Upper lobe of left lung (tissue), 4 donors: ENCODE measurements at regions not wholly inside any gene's neighbourhood (a gene's known extent, or its start where the extent isn't known, plus 50 kb on each side); places are given as distances from the start of the nearest gene placed in this dataset.

Experiments
- POLR2A ChIP-seq, 4 donors: fragments of 450-650 bp; IDR thresholded peaks; one replicate each; pipeline ENCODE4 v1.5.1; 2016 to 2017; ENCODE audit warnings: antibody characterized with exemption in 4 of 4, mild to moderate bottlenecking in 2 of 4
- POLR2AphosphoS5 ChIP-seq, 2 donors: sonication (generic); formaldehyde crosslinking; IDR thresholded peaks; one replicate each; pipeline ENCODE4 v1.5.1; 2017; ENCODE audit warnings: antibody characterized with exemption in 2 of 2
- TF ChIP-seq, protein P1 (sequence below), 6 experiments: fragments of 450-650 bp in 4 of 6; fragments of 200-600 bp in 2 of 6; sonication (generic) in 2 of 6; IDR thresholded peaks; one replicate each; pipeline ENCODE4 v1.5.1; 2016 to 2019; ENCODE audit warnings: antibody characterized with exemption in 6 of 6

DNA sequence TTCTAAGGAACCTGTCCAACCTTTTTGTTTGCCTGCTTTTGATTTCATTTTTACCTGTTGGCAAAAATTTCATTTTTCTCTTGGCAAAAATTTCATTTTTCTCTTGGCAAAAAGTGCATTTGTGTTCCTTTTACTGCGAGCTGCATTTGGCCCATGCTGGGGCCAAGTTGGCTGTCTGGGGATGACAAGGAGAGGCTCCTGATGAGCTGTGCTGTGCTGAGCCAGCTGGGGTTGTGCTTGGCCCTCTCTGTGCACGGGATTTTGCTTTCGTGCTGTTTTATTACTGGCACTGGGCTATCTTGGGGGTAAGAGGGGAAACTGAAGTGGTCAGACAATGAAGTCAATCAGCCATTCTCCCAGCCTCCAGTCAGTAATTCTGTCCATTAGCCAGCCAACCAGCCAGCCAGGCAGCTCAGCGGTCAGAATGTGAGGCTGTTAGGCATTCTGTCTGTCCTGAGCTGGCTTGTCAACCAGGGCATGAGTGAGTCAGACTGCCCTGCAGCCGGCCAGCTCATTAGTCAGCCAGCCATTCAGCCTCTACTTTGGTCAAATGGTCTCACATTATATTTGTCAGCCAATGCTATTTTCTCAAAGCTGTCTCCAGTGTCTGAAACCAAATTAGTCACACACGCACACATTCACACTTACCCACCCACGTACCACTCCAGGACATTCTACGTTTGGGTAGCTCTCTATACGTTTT, 56.9 kb upstream of the PRPS1 start:
- TF ChIP-seq POLR2AphosphoS5 (IDR thresholded peaks at IDR 0.05): no peak
- TF ChIP-seq, protein P1, sequence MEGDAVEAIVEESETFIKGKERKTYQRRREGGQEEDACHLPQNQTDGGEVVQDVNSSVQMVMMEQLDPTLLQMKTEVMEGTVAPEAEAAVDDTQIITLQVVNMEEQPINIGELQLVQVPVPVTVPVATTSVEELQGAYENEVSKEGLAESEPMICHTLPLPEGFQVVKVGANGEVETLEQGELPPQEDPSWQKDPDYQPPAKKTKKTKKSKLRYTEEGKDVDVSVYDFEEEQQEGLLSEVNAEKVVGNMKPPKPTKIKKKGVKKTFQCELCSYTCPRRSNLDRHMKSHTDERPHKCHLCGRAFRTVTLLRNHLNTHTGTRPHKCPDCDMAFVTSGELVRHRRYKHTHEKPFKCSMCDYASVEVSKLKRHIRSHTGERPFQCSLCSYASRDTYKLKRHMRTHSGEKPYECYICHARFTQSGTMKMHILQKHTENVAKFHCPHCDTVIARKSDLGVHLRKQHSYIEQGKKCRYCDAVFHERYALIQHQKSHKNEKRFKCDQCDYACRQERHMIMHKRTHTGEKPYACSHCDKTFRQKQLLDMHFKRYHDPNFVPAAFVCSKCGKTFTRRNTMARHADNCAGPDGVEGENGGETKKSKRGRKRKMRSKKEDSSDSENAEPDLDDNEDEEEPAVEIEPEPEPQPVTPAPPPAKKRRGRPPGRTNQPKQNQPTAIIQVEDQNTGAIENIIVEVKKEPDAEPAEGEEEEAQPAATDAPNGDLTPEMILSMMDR (IDR thresholded peaks at IDR 0.05): no peak
- no peak for TF ChIP-seq POLR2A (IDR thresholded peaks at IDR 0.05)
